ENCODE measurements at regions not wholly inside any gene's neighbourhood (a gene's known extent, or its start where the extent isn't known, plus 50 kb on each side); places are given as distances from the start of the nearest gene placed in this dataset.
A peak's percentile ranks its signal among the peaks of the same experiment; 100 is the strongest.
"Not testable (repeated sequence)": the region's sequence is repeated elsewhere in the genome, so short reads cannot be mapped to it uniquely, and the experiment has no call there.

GRCh38 chr17:15802917-15803316 is 70.8 kb downstream of the TBC1D26 start:
- DNase-seq (ENCODE audit: low read depth); H3K9ac ChIP-seq (ENCODE audit: low read length); H3K4me1 ChIP-seq (ENCODE audit: control insufficient read depth, insufficient read depth, low read length); H3K27me3 ChIP-seq (replicated peaks; ENCODE audit: control insufficient read depth, insufficient read depth, low read length); H3K36me3 ChIP-seq (ENCODE audit: control insufficient read depth, insufficient read depth, low read length, severe bottlenecking); H3K9me3 ChIP-seq (ENCODE audit: control insufficient read depth, low read length); H3K4me3 ChIP-seq (ENCODE audit: low read length): not testable (repeated sequence)

GRCh38 chr17:15806825-15807224 is 74.7 kb downstream of the TBC1D26 start:
- H3K27me3 ChIP-seq (replicated peaks; ENCODE audit: control insufficient read depth, insufficient read depth, low read length); DNase-seq (ENCODE audit: low read depth); H3K9ac ChIP-seq (ENCODE audit: low read length); H3K36me3 ChIP-seq (ENCODE audit: control insufficient read depth, insufficient read depth, low read length, severe bottlenecking); H3K4me3 ChIP-seq (ENCODE audit: low read length); H3K9me3 ChIP-seq (ENCODE audit: control insufficient read depth, low read length); H3K4me1 ChIP-seq (ENCODE audit: control insufficient read depth, insufficient read depth, low read length): not testable (repeated sequence)

- not testable (repeated sequence) for H3K36me3 ChIP-seq (ENCODE audit: control insufficient read depth, insufficient read depth, low read length, severe bottlenecking); H3K4me3 ChIP-seq (ENCODE audit: low read length); H3K9ac ChIP-seq (ENCODE audit: low read length); H3K9me3 ChIP-seq (ENCODE audit: control insufficient read depth, low read length); H3K27me3 ChIP-seq (replicated peaks; ENCODE audit: control insufficient read depth, insufficient read depth, low read length); H3K4me1 ChIP-seq (ENCODE audit: control insufficient read depth, insufficient read depth, low read length); DNase-seq (ENCODE audit: low read depth)
Observed at GRCh38 chr17:15813388-15813787, 81.3 kb downstream of the TBC1D26 start.

GRCh38 chr17:15814003-15814402 is 81.9 kb downstream of the TBC1D26 start:
- not testable (repeated sequence) for H3K27me3 ChIP-seq (replicated peaks; ENCODE audit: control insufficient read depth, insufficient read depth, low read length); H3K4me3 ChIP-seq (ENCODE audit: low read length); H3K9me3 ChIP-seq (ENCODE audit: control insufficient read depth, low read length); H3K36me3 ChIP-seq (ENCODE audit: control insufficient read depth, insufficient read depth, low read length, severe bottlenecking); H3K9ac ChIP-seq (ENCODE audit: low read length); DNase-seq (ENCODE audit: low read depth); H3K4me1 ChIP-seq (ENCODE audit: control insufficient read depth, insufficient read depth, low read length)

GRCh38 chr17:15817861-15818260 is 85.8 kb downstream of the TBC1D26 start:
- not testable (repeated sequence) for H3K9me3 ChIP-seq (ENCODE audit: control insufficient read depth, low read length); H3K27me3 ChIP-seq (replicated peaks; ENCODE audit: control insufficient read depth, insufficient read depth, low read length); H3K9ac ChIP-seq (ENCODE audit: low read length); H3K4me3 ChIP-seq (ENCODE audit: low read length); DNase-seq (ENCODE audit: low read depth); H3K36me3 ChIP-seq (ENCODE audit: control insufficient read depth, insufficient read depth, low read length, severe bottlenecking); H3K4me1 ChIP-seq (ENCODE audit: control insufficient read depth, insufficient read depth, low read length)

- not testable (repeated sequence) for H3K9me3 ChIP-seq (ENCODE audit: control insufficient read depth, low read length); H3K36me3 ChIP-seq (ENCODE audit: control insufficient read depth, insufficient read depth, low read length, severe bottlenecking); H3K4me3 ChIP-seq (ENCODE audit: low read length); H3K27me3 ChIP-seq (replicated peaks; ENCODE audit: control insufficient read depth, insufficient read depth, low read length); H3K4me1 ChIP-seq (ENCODE audit: control insufficient read depth, insufficient read depth, low read length); DNase-seq (ENCODE audit: low read depth); H3K9ac ChIP-seq (ENCODE audit: low read length)
Observed at GRCh38 chr17:15822280-15822679, 90.2 kb downstream of the TBC1D26 start.

GRCh38 chr17:15828727-15829314 is 96.7 kb downstream of the TBC1D26 start:
- peak; percentile 82 for DNase-seq (ENCODE audit: low read depth)
- H3K4me1 ChIP-seq (ENCODE audit: control insufficient read depth, insufficient read depth, low read length); H3K36me3 ChIP-seq (ENCODE audit: control insufficient read depth, insufficient read depth, low read length, severe bottlenecking); H3K9ac ChIP-seq (ENCODE audit: low read length); H3K27me3 ChIP-seq (replicated peaks; ENCODE audit: control insufficient read depth, insufficient read depth, low read length); H3K9me3 ChIP-seq (ENCODE audit: control insufficient read depth, low read length): not testable (repeated sequence)
- peak overlapping the region; percentile 59 for H3K4me3 ChIP-seq (ENCODE audit: low read length)

GRCh38 chr17:15830221-15830620 is 98.1 kb downstream of the TBC1D26 start:
- not testable (repeated sequence) for H3K4me1 ChIP-seq (ENCODE audit: control insufficient read depth, insufficient read depth, low read length); H3K9ac ChIP-seq (ENCODE audit: low read length); H3K4me3 ChIP-seq (ENCODE audit: low read length); H3K27me3 ChIP-seq (replicated peaks; ENCODE audit: control insufficient read depth, insufficient read depth, low read length); H3K9me3 ChIP-seq (ENCODE audit: control insufficient read depth, low read length); H3K36me3 ChIP-seq (ENCODE audit: control insufficient read depth, insufficient read depth, low read length, severe bottlenecking); DNase-seq (ENCODE audit: low read depth)

GRCh38 chr17:15831182-15831581 is 99.1 kb downstream of the TBC1D26 start:
- not testable (repeated sequence) for H3K4me3 ChIP-seq (ENCODE audit: low read length); H3K36me3 ChIP-seq (ENCODE audit: control insufficient read depth, insufficient read depth, low read length, severe bottlenecking); H3K27me3 ChIP-seq (replicated peaks; ENCODE audit: control insufficient read depth, insufficient read depth, low read length); H3K4me1 ChIP-seq (ENCODE audit: control insufficient read depth, insufficient read depth, low read length); H3K9ac ChIP-seq (ENCODE audit: low read length); H3K9me3 ChIP-seq (ENCODE audit: control insufficient read depth, low read length)
- DNase-seq (ENCODE audit: low read depth) = peak; percentile 19

GRCh38 chr17:15832921-15833480 is 100.9 kb downstream of the TBC1D26 start:
- H3K9ac ChIP-seq (ENCODE audit: low read length); H3K27me3 ChIP-seq (replicated peaks; ENCODE audit: control insufficient read depth, insufficient read depth, low read length); H3K9me3 ChIP-seq (ENCODE audit: control insufficient read depth, low read length); DNase-seq (ENCODE audit: low read depth); H3K4me3 ChIP-seq (ENCODE audit: low read length); H3K36me3 ChIP-seq (ENCODE audit: control insufficient read depth, insufficient read depth, low read length, severe bottlenecking); H3K4me1 ChIP-seq (ENCODE audit: control insufficient read depth, insufficient read depth, low read length): not testable (repeated sequence)

- not testable (repeated sequence) for H3K27me3 ChIP-seq (replicated peaks; ENCODE audit: control insufficient read depth, insufficient read depth, low read length); H3K4me3 ChIP-seq (ENCODE audit: low read length); H3K36me3 ChIP-seq (ENCODE audit: control insufficient read depth, insufficient read depth, low read length, severe bottlenecking); H3K9me3 ChIP-seq (ENCODE audit: control insufficient read depth, low read length); DNase-seq (ENCODE audit: low read depth); H3K9ac ChIP-seq (ENCODE audit: low read length); H3K4me1 ChIP-seq (ENCODE audit: control insufficient read depth, insufficient read depth, low read length)
Observed at GRCh38 chr17:15833890-15834289, 101.8 kb downstream of the TBC1D26 start.

- H3K9me3 ChIP-seq (ENCODE audit: control insufficient read depth, low read length); H3K4me3 ChIP-seq (ENCODE audit: low read length); H3K4me1 ChIP-seq (ENCODE audit: control insufficient read depth, insufficient read depth, low read length); H3K9ac ChIP-seq (ENCODE audit: low read length); H3K27me3 ChIP-seq (replicated peaks; ENCODE audit: control insufficient read depth, insufficient read depth, low read length); H3K36me3 ChIP-seq (ENCODE audit: control insufficient read depth, insufficient read depth, low read length, severe bottlenecking); DNase-seq (ENCODE audit: low read depth): not testable (repeated sequence)
Observed at GRCh38 chr17:15835481-15835880, 103.4 kb downstream of the TBC1D26 start.
